HG02678 (cell line): ENCODE measurements at regions not wholly inside any gene's neighbourhood (a gene's known extent, or its start where the extent isn't known, plus 50 kb on each side); places are given as distances from the start of the nearest gene placed in this dataset.
"Not testable (repeated sequence)": the region's sequence is repeated elsewhere in the genome, so short reads cannot be mapped to it uniquely, and the experiment has no call there.

Experiments
- ATAC-seq: cut with Tn5 transposase; IDR thresholded peaks from one replicate; pipeline ENCODE4 v1.9.1; 2021; ENCODE audit warnings: mild to moderate bottlenecking, moderate library complexity; ENCODE audit not compliant: unreplicated experiment

DNA sequence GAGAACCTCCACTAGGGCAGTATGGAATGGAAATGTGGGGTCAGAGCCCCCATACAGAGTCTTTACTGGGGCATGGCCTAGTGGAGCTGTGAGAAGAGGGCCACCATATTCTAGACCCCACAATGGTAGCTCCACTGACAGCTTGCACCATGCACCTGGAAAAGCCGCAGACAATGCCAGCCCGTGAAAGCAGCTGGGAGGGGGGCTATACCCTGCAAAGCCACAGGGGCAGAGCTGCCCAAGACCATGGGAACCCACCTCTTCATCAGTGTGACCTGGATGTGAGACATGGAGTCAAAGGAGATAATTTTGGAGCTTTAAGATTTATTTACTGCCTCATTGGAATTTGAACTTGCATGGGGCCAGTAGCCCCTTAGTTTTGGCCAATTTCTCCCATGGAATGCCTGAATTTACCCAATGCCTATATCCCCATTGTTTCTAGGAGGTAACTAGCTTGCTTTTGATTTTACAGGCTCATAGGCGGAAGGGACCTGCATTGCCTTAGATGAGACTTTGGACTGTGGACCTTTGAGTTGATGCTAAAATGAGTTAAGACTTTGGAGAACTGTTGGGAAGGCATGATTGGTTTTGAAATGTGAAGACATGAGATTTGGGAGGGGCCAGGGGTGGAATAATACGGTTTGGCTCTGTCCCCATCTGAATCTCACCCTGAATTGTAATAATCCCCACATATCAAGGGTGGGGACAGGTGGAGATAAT, 89.4 kb upstream of the MAMLD1 start:
- not testable (repeated sequence) for ATAC-seq

DNA sequence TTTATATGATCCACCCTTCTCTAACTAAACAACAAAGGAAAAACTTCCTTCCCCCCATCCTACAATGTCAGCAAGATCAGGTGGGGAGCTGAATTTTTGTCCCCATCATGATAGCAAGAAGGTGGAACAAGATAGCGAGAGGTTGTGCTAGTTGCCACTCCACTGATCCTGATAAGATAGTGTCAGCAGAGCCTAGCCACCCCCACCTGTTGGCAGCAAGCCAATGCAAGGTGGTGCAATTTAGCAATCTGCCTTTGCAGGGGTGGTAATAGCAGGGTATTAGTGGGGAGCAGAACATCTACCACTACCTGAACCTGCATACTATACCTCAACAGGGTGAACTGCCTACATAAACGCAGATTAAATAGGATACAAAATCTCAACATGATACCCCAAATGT, 80.2 kb upstream of the MAMLD1 start:
- ATAC-seq: no peak

DNA sequence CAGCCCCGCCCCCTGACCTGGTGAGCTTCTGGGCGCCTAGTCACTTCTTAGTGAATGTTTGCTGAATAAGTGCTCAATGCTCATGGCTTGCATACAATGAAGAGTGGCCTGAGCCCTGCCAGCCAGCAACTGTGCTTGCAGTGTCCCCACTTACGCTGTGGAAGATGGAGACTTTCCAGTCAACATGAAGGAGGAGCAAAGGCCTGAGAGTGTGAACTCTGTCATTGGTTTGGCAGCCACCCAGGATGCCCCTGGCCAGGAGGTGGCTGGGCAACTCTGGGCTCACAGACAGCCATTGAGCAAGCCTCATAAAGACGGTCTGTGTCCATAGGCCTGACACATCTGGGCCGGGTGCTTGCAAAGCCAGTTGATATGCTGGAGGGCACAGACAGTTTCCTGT, 72.1 kb upstream of the MAMLD1 start:
- ATAC-seq: no peak

DNA sequence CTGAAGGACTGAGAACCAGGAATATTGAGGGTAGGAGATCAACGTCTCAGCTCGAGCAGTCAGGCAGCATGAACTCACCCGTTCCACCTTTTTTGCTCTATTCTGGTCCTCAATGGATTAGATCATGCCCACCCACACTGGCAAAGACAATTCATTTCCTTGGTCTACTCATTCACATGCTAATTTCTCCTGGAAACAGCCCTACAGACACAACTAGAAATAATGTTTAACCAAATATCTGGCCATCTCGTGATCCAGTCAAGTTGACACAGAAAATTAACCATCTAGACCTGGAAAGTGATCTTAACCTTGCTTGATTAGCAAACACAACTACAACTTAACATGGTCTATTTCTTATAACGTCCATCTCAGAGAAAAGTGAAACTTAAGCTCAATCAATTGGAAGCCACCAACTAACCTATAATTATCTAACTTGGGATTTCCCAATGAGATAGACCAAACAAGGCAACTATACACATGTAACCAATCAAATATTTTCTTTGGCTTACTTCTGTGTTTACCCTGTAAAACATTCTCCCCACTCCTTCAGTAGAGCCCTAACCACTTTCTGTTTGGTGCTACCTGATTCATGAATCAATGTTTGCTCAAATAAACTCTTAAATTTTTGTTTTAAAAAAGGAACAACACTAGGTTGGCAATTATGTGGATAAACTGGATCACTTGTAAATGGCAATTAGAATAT, 69.7 kb upstream of the MAMLD1 start:
- ATAC-seq: no peak

DNA sequence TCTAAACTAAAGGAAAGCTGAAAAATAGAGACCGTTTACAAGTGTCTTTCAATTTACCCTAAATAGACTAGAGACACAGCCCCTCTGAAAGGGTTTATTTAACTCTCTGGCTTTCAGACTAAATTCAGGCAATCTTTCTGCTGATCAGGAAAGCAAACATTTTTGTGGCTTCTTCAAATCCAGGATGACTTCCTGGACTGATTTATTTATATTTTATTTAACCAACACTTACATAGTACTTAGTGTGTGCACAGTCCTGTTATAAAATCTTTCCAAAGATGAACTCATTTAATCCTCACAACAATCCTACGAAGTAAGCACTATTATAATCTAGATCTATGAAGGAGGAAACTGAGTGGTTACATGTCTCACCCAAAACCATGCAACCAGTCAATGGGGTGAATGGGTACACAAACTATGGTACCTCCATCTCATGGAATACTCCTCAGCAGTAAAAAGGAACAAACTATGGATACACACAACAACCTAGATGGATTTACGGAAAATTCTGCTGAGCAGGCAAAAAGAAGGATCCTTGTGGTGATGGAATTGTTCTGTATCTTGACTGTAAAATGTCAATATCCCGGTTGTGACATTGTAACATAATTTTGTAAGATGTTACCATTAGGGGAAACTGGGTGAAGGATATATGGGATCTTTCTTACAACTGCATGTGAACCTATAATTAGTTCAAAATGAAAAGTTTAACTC, 64.1 kb upstream of the MAMLD1 start:
- ATAC-seq: no peak

DNA sequence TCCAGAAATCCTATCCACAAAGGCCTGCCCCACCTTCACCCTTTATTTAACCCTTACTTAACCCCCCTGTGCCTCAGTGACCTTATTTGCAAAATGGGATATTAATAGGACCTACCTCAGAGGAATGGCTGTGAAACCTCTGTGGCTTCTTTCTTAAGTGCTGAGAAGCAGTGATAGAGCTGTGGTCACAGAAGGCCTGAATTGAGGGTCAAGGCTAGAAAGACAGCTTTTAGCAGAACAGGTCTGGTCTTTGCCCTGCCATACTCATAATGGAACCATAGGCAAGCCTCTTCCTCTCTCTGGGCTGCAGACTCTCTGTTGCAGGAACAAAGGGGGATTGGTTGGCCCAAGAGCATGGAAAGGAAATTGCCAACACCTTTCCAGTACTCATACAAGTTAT, 63.5 kb upstream of the MAMLD1 start:
- no peak for ATAC-seq

DNA sequence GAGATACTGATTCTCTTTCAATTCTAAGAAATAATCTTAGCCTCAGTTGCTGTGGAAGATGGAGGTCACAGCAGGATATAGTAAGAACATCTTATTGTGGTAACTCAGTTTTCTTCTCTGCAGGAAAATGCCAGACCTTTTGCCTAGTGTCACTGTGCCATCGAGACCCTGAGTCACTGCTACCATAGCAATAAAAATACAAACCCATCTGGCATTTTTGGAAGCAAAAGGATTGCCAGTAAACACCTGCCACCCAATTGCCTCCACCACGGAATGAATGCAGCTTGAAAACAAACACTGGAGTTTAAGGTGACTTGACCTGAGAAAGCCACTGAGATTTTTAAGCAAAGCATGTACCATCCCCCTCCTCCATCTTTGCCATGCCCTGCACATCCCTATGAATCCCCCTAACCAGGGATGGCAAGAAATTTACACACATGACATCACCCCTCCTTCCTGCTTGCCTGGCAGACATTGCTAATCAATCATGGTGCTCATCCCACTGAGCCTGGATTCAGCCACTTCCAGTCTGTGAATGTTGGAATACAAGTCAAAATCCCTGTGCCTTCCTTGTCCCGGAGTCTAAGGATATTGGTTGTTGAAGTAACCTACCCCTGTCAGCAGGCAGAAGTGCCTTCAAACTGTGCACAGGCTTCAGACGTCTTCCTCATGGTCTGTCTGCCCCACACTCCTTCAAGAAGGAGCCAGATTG, 59.6 kb upstream of the MAMLD1 start:
- ATAC-seq: no peak

DNA sequence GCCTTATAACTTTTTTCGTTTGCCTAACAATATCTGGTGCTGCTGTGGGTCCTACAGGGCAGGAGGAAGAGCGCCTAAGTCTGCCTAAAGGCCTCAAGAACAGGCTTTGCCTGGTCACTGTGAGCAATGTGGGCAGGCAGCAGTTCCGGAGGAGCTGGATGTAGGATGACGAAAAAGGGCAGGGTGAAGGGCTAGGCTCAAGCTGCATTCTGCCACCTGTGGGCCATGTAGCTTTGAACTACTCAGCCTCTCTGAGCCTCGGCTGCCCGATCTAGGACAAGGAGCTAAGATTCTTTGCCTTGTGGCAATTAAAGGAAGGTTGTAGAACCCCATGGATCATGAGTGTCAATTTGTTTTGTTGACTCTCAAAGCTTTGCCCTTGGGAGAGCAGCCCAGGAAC, 57.1 kb upstream of the MAMLD1 start:
- ATAC-seq: no peak

DNA sequence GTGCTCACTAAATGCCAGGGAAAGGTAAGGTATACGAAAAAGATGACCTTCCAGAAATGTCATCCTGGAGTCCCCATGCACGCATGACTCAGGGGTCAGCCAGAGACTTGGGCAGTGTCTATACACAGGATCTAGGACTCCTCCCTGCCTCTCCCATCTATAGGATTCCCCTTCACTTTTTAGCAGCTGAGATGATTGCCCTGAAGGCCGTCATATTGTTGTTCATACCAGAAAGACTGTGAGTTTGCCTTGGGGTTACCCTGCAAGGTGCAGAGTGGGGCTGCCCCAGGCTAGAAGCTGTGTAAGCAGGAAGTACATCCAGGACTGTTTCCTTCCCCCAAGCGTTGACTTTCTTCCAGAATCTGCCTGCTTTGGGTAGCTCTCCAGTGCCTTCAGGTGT, 55.1 kb upstream of the MAMLD1 start:
- ATAC-seq: no peak

DNA sequence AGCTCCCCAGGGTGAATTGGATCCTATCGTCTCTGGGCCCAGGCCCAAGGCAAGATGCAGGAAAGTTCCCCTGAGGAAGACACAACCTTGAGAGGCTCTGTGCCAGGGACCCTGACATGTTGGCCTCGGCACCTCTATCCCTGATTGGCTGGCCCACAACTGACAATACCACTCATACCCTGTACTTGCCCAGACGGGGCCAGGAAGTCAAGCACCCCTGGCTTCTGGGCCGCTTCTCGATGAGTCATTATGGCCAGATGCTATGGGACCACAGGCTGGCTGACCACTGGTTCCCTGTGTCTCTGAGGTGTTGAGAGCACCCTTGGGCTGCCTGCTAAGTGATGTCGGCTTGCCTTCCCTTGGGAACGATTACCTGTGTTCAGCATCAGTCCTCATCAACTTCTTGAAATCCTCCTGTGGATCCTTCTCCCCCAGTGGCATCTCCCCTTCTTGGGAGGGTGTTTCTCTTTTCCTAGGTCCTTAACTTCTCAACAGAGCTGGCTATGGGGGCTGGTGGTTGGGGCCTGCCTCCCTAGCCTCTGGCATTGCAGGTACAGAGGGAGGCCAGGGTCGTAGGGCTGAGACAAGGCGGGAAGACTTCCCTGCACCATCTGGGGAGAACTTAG, 54.5 kb upstream of the MAMLD1 start:
- no peak for ATAC-seq

DNA sequence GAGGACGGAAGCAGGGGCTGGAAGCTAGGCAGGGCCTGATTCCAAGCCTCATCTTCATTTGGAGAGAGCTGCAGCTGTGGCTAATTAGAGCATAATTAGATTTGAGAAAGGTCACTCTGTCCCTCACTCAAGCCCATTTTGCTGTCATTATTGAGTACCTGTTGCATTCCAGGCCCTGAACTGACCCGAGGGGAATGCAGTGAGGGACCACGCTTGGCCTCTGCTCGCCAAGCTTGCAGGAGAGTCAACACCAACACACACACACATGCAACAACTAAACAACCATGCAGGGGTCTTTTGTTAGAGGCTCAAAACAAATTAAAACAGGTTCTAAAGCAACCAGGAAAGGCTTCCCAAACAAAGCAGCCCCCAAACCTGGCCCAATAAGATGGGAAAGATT, 52.7 kb upstream of the MAMLD1 start:
- ATAC-seq: no peak

DNA sequence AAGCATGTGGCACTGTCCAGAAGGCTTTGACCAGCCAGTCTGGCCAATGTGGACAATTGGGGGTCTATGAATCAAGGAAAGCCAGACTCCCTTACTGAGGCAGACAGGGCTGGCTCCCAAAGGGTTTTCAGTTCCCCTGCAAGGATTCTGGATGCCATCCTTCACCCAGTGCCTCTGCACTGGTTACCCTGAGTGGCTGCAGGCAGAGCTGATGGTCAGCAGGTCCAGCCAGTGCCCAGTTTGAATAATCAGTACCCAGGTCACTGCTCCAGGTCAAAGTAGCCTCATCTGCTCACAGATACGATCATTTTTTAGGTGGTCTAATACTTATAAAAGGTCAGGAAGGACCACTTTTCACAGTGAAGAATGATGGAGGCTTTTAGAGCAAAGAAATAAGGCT, 52.2 kb upstream of the MAMLD1 start:
- no peak for ATAC-seq

DNA sequence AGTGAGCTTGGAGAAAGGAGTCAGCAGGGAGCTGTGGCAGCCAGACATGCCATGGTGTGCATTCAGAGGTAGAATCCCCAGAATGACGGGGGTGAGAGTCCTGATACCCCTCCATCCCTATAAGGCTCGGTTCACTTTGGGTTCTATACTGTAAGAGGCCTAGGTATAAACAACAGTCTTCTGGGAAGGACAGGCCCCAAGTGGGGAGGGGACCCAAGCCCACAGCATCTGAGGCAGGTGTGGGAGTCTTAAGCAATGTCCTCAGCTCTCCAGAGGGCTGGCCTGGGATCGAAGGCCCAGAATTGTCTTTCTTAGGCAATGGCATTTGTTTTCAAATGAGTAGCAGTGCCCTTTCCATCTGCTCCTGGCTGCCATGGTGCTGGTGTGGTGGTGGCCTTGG, 50.2 kb upstream of the MAMLD1 start:
- no peak for ATAC-seq
